ENCODE measurements at regions not wholly inside any gene's neighbourhood (a gene's known extent, or its start where the extent isn't known, plus 50 kb on each side); places are given as distances from the start of the nearest gene placed in this dataset.
A peak's percentile ranks its signal among the peaks of the same experiment; 100 is the strongest.

DNA sequence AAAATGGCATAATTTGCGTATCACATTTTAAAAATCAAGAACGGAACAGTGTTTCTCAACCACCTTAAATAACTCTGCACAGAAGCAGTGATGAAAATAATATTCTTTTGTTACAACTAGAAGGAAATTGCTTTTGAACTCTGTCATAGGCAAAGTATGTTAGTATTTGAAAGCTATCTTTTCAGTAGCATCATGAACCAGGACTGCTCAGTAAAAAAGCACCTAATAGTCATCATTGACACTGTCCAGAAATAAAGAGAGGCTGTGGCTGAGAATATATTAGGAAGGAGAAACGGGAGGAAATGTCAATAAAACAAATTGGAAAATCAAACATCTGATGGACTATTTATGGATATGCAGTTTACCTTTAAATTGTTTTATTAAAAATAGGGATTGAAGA is 237.2 kb upstream of the AKR1E2 start:
- DNase-seq (ENCODE audit: low read depth in 2 of 2) = no peak

DNA sequence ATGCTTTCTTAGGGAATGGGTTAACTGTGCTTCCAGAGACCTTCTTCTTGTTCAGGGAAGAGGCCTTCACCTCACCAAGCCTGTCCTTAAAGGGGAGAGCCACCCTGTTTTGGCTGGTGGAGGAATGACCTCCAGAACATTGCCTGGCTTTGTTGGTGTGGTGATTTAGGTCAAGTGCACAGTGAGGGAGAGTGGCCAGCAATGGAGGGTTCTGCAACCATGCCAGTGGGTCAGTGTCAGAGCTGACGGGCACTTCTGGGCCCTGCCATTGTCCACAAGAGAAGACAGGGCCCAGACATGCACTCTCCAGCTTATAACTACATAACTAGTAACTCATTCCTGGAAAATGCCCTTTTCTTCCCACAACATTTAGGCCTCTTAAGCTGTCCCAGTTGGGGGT is 238.5 kb upstream of the AKR1E2 start:
- no peak for DNase-seq (ENCODE audit: low read depth in 2 of 2)

DNA sequence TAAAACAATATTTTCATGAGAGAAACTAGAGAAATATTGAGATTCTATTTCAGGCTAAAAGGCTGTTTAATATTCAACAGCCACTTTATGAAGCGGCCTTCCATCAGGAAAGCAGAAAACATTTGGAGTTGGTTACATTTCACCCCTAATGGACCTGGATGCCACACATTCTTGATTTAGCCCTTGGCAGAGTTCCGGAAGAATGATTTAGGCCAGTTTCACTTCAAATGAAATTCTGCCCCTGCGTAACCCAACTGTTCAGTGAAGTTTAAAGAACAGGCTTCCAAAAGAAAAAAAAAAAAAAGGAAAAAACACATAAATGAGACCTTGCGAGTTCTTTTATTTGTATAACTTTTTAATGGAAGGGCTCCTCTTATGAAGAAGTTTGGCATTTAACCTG is 239.2 kb upstream of the AKR1E2 start:
- no peak for DNase-seq (ENCODE audit: low read depth in 2 of 2)

DNA sequence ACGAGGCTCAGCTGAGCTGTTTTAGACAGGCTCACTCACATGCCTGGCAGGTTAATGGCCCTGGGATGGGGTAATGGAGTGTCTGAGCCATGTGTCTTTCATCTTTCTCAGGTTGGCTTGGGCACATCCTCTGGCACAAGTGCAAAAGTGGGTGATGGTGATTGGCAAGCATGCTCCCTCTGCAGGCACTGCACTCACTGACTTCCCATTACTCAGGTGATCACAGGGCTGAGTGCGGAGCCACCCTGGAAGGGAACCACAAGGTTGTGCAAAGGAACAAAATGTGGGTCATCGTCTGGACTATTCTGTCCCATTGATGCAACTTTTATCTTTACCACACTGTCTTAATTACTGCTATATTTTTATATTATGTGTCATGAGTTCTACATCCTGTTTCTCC is 244.1 kb upstream of the AKR1E2 start:
- DNase-seq (ENCODE audit: low read depth in 2 of 2) = no peak

DNA sequence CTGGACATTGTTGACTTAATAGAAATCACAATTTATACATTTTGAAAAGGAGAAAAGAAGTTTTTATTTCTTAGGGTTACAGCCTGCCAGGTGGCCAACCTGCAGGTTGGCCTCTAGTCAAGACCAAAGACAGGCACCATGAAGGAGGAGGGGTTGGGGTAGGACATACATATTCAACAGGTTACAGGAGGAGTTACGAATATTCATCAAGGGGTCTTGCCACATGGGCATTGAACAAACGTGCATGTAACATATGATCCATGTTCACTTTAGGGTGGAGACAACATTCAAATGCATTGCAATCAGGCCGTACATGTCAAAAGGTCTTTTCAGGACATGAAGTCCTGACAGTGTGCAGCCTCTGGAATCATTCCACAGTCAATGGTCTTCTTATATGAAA is 246.2 kb upstream of the AKR1E2 start:
- no peak for DNase-seq (ENCODE audit: low read depth in 2 of 2)

DNA sequence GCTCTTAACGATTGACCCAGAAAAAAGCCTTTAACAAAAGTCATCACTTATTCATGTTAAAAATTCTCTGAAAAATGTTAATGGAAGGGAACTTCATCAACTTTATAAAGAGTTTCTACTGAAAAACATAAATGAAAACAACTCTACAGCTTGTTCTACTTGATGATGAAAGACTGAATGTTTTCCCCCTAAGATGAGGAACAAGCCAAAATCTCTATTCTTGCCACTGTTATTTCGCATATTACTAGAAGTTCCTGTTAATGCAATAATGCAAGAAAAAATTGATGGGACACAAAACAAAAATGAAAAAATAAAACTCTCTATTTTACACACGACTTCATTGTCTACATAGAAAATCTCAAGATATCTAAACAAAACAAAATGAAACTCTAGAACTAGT is 249.8 kb upstream of the AKR1E2 start:
- DNase-seq (ENCODE audit: low read depth in 2 of 2) = no peak

DNA sequence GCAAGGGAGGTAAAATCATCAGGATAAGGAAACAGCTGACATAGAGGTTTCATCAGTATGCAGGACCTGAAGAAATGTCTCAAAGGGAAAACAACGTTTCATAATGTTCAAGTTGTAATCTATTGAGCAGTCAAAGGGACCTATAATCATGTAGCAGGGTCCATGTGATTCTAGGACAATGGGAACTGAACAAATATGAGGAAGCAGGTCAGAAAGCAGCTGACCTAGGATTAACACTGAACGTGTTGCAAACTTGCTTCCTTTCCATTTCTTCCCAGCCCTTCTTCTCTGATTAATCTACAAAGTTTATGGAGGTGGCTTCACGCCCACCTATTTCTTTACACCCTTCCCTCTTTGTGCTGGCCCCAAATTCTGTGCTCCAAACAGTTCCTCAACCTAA is 256.9 kb upstream of the AKR1E2 start:
- no peak for DNase-seq (ENCODE audit: low read depth in 2 of 2)

DNA sequence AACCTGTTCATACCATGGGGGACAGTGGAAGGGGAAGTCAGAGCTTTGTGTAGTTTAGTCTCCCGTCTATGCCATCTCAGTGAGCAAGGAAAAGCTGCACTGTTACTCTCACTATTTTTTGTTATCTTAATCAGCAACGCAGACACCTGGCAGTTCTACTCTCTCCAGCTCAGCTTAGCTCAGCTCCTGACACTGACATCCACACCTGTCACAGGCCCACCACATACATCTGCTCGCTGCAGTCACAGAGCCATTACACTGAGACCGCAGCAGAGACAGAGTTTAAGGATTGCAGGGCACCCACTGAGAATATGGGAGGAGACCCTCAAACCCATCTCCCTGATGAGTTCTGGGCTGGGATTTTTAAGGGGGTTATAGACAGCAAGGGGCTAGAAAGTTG is 257.3 kb upstream of the AKR1E2 start:
- no peak for DNase-seq (ENCODE audit: low read depth in 2 of 2)

DNA sequence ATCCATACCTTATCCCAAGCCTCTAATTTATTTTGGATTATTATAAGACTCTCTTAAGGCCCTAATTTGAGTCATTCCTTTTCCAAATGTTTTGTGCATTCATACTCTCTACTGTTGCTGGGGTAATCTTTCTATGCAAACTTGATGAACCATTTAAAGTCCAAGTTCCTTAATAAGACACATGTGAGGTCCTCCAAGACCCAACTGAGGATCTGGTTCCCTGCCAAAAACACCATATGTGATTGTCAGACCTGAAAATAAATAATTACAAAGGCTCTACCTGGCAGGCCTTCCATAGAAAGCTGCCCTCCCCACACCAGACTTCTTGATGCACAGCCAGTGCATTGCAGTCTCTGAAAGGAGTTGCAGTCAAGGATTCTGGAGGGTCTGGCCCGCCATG is 257.9 kb upstream of the AKR1E2 start:
- DNase-seq (ENCODE audit: low read depth in 2 of 2) = no peak

DNA sequence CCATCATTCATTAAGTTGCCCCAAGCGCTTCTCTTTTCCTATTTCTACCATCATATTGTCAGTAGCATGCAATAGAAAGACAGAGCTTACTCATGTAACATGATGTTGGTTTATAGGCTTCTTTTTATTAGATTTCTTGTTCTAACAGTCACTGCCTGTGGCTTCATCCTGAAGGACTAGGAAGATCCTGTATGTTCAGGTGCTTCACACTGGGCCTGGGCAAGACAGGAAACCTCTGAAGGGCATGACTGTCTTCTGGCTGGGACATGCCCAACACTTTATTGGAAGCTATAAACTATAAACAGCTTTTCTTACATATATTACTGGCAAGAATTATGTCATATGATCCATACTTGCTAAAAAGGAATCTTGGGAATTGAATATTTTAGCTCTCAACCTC is 258.4 kb upstream of the AKR1E2 start:
- no peak for DNase-seq (ENCODE audit: low read depth in 2 of 2)

DNA sequence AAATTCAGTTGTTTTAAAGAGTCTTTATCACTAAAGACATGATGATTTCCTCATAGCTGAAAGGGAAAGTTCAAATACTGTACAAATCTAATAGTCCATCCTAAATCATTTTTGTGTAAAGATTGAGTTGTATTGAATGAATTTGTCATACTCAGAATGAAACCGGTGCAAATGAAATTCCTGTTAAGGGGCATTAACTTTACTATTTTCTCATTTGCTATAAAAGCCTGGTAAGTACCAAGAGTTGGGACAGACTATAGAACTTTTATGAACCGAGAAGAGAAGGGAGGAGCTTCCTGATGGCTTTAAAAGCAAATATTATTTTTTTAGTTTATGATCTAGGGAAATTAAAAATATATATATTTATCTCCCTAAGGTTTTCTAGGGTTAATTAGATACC is 260.0 kb upstream of the AKR1E2 start:
- no peak for DNase-seq (ENCODE audit: low read depth in 2 of 2)

DNA sequence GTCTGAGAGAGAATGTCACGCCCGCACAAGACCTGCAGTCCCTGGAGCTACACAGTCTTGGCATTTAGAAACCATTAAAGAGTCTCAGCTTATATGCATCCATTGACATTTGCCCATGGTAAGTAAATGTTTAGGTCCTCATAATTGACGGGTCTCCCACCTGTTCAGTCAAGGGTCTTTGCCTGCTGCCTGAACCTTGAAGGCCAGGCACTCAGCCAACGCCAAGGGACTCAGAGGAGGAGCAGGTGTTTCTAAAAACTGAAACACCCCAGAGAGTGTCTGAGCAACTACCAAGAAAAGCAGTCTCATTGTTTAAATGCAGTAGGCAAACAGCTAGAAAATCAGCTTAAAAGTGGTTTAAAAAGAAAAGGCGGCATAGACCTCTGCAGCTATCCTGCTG is 264.7 kb upstream of the AKR1E2 start:
- DNase-seq (ENCODE audit: low read depth in 2 of 2) = no peak

DNA sequence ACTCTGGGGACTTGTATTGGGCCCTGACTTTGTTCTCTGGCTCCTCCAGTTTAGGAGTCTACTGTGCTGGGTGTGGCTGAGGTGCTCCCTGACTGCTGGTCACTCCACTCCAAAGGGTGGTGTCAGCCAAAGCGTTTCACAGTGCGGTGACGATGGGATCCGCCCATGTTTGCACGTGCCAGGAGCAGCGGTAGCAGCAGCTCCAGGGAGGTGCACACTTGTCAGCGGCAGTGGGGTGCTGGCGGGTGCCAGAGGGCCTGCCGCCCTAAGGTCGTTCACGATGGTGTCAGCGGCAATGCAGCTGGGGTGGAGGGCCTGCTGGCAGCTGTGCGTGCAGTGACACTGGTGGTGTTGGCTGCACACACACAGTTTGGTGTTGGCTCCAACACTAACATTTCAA is 268.5 kb upstream of the AKR1E2 start:
- no peak for DNase-seq (ENCODE audit: low read depth in 2 of 2)

DNA sequence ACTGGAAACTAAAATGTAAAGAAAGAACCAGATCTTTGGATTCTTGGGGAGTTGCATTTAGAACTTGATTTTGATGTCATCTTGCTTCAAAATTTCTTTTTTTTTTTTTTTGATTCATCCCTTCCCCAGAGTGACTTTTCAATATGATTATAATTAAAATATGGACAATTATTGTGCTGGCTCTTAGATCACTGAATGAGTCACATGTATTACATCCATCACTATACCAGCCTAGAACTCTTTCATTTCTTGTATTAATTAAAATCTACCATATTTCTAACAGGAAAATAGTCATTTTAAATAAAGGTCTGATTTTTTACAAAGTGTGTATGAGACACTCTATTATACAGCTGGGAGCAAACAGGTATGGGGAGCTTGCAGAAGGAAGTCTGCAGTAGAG is 269.5 kb upstream of the AKR1E2 start:
- no peak for DNase-seq (ENCODE audit: low read depth in 2 of 2)

DNA sequence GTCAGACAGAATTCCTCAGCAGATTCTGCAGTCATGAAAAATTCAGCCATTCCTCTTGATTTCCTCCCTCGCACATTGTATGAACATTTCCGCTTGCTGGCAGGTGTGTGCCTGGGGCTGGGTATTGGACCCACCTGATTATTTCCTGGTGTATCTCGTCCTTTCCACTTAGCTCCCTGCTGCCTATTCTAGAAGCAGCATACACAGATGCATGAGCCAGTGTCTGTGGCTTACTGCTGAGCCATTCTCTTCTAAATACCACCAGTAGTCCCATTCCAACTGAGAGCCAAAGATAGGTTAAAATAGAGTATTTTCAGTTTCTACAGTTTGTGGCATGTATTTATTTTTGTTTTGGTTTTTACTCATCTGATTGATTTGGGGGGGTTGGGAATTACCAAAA is 270.1 kb upstream of the AKR1E2 start:
- no peak for DNase-seq (ENCODE audit: low read depth in 2 of 2)

DNA sequence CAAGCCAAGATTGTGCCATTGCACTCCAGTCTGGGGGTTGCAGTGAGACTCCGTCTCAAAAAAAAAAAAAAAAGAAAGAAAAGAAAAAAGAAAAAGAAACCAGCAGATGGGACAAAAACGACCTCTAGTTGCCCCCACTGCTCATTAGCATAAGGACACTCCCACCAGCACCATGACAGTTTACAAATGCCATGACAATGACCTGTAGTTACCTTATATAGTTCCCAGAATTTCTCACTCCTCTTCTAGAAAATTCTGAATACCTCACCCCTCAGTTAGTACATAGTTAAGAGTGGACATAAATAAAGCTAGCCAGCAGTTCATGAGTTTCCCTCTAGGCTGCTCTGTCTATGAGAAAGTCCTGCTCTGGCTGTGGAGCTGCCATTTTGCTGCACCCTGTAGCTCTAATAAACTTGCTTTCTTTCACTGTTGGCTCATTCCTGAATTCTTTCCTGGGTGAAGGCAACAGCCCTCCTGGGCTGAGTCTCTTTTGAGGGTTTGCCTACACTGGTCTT is 276.8 kb upstream of the AKR1E2 start:
- DNase-seq (ENCODE audit: low read depth in 2 of 2) = no peak

DNA sequence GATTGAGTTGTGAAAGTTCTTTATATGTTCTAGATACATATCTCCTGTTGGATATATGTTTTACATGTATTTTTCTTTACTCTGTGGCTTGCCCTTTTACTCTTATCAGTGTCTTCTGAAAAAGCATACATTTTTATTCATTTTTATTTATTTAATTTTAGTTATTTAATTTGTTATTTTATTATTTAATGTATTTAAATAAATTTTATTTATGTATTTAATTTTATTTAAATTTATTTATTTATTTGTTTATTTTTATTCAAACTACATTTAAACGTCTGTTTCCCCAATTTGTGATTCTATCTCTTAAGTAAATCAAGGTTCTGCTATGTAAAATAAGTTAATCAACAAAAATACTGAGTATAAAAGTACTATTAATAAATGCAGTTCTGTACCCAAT is 279.1 kb upstream of the AKR1E2 start:
- DNase-seq (ENCODE audit: low read depth in 2 of 2) = no peak

DNA sequence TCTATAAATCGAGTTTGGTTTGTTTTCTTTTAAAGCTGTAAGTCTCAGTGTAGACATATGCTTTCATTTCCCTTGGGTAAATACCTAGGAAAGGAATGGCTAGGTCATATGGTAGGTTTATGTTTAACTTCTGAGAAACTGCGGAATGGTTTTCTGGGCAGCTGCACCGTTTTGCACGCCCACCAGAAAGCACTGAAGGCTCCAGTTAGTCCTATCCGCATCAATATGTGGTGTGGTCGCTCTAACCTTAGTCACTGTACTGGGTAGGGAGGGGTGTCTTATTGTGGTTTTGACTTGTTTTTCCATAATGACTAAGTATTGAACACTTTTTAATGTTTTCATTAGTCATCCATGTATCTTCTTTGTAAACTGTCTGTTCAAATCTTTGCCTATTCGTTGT is 279.5 kb upstream of the AKR1E2 start:
- no peak for DNase-seq (ENCODE audit: low read depth in 2 of 2)

DNA sequence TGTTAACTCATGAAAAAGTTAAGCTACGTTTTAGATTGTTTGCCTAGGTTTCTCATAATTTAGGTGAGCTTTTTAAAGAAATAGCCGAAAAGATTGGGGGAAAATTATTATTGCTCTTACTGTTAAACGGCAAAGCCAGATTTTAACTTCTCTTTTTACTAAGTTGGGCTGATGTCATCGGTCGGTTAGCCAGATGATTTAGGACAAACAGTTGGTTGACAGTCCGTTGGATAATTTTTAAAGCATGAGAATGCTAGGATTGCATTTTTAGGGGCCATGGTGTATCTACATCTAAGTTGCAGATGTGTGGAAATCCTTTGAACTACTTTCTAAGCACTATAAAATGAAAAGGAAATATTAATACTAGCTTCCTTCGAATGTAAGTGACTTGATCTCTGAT is 280.9 kb upstream of the AKR1E2 start:
- DNase-seq (ENCODE audit: low read depth in 2 of 2) = no peak

DNA sequence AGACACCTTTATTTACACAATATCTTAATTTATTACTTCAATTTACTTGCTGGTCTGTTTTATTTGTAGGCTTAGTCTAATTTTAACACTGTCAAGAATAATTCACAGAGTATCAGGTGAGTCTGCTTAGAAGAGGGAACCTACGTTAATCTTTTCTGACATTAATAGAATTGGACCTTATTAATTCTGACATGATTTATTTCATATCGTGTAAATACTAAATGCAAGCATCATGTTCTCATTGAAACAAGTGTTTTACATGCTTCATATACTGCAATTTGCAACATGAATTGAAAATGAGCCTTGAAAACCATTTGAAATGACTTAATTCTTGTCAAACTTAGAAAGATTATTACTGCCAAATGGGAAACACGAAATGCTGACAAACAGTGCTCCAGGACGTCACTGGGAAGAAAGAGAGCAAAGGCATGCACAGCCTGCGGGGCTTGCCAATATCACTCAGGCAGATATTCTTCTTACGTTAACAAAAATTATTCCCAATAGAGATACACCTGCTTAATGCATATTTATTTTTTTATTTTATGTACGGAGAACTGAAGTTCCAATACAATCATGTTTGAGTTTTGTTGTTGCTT is 282.0 kb upstream of the AKR1E2 start:
- no peak for DNase-seq (ENCODE audit: low read depth in 2 of 2)

DNA sequence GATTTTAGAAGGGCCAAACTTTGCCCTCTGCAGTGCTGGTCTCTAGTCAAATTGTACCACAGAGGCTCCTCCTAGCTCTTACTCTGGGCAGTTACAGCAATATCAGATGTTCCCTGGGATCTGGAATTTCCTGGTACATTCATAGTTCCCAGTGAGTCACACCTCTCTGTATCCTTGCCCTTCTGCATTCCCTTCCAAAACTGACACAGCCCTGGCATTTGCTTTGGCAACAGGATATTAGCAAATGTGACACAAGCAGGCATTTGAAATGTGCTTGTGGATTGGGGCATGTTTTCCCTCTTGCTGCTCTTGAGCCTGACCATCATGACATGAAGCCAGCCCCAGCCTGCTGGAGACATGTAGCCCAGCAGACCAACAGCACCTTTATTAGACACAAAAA is 284.7 kb upstream of the AKR1E2 start:
- DNase-seq (ENCODE audit: low read depth in 2 of 2) = peak; percentile 94 to 96

DNA sequence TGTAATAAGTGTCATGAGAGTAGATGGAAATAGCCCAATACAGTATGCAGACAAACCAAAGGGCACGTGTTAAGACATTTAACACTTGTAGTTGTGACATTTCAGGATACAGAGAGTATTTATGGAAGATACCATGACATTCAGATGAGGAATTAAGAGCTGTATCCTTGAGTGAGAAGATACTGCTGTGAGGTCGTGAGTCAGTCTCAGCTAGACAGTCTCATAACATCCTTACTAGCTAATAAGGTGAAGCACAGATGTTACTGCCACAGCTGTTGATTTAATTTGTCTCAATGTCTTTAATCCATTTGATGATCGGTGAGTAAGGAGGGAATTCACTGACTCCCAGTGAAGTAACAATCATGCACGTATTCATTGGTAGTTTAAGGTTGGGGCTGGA is 288.0 kb upstream of the AKR1E2 start:
- no peak for DNase-seq (ENCODE audit: low read depth in 2 of 2)

DNA sequence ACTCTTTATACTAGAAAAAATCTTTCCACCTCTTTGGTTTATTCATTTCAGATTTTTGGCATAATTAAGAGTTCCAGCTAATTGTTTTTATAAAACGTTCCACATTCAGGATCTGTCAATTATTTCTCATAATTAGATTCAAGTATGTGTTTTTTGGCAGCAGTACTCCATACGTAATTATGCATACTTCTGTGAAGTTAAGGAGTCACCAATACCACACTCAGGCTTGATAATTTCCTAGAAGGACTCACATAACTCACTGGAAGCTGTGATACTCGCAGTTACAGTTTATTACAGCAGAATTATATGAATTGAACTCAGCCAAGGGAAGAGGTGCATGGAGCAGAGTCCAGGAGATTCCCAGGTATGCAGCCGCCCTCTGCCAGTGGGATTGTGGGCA is 290.5 kb upstream of the AKR1E2 start:
- no peak for DNase-seq (ENCODE audit: low read depth in 2 of 2)

DNA sequence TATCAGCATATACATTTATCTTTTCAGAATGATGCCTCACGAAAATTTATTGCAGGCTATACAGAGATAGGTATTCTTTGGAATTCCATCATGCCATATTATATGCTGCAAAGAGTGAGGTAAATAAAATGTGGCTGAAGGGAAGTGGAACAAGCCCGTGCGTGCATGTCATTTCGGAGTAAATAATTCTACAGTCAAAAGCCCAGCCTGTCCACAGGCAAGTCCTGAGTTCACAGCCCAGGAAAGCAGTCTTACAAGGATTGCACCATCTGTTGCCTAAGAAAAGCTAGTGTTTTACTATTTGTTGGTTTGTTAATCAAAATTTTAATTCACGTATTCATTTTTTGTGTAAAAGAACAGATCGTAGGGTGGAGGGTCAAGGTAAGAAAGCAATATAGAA is 292.4 kb upstream of the AKR1E2 start:
- DNase-seq (ENCODE audit: low read depth in 2 of 2) = no peak

All from dermis microvascular lymphatic vessel endothelial cell (primary cell).